H9 (cell line): ENCODE measurements at regions not wholly inside any gene's neighbourhood (a gene's known extent, or its start where the extent isn't known, plus 50 kb on each side); places are given as distances from the start of the nearest gene placed in this dataset.

Source experiments
- DNase-seq: peaks from one replicate; pipeline ENCODE4 v3.0.0-alpha.2; 2017
- H2AFZ ChIP-seq: one replicate; pipeline ENCODE4 v1.6.1; 2013; ENCODE audit warnings: mild to moderate bottlenecking, low read length, control low read depth, moderate library complexity
- H2AK5ac ChIP-seq: 2 replicates; pipeline ENCODE4 v1.6.1; 2013; ENCODE audit warnings: low read length, control low read depth, mixed read lengths; ENCODE audit not compliant: insufficient read length
- H2BK120ac ChIP-seq: one replicate; pipeline ENCODE4 v1.6.1; 2013; ENCODE audit warnings: low read depth, mild to moderate bottlenecking, low read length, control low read depth, inconsistent platforms; ENCODE audit not compliant: poor library complexity, severe bottlenecking
- H2BK12ac ChIP-seq: 2 replicates; pipeline ENCODE4 v1.6.1; 2013; ENCODE audit warnings: low read length, control low read depth, mixed read lengths, low read depth; ENCODE audit not compliant: insufficient read length
- H2BK15ac ChIP-seq: 2 replicates; pipeline ENCODE4 v1.6.1; 2013; ENCODE audit warnings: low read depth, low read length, control low read depth
- H2BK20ac ChIP-seq: one replicate; pipeline ENCODE4 v1.6.1; 2013; ENCODE audit warnings: low read depth, mild to moderate bottlenecking, low read length, control low read depth, inconsistent platforms; ENCODE audit not compliant: poor library complexity, severe bottlenecking
- H2BK5ac ChIP-seq: 2 replicates; pipeline ENCODE4 v1.6.1; 2013; ENCODE audit warnings: low read length, control low read depth, mixed read lengths; ENCODE audit not compliant: insufficient read length
- H3K14ac ChIP-seq: 2 replicates; pipeline ENCODE4 v1.6.1; 2013; ENCODE audit warnings: low read length, control low read depth; ENCODE audit not compliant: insufficient read depth
- H3K18ac ChIP-seq: 2 replicates; pipeline ENCODE4 v1.6.1; 2013; ENCODE audit warnings: low read depth, mild to moderate bottlenecking, mixed read lengths, low read length, control low read depth; ENCODE audit not compliant: insufficient read length
- H3K23ac ChIP-seq: 2 replicates; pipeline ENCODE4 v1.6.1; 2013; ENCODE audit warnings: low read length, control low read depth, mixed read lengths, low read depth; ENCODE audit not compliant: insufficient read length
- H3K23me2 ChIP-seq: 2 replicates; pipeline ENCODE4 v1.6.1; 2013; ENCODE audit warnings: low read depth, mild to moderate bottlenecking, mixed read lengths, low read length, control low read depth; ENCODE audit not compliant: insufficient read length, poor library complexity, severe bottlenecking
- H3K27ac ChIP-seq: 2 replicates; pipeline ENCODE4 v1.5.1; 2013; ENCODE audit warnings: low read length, control low read depth, mixed read lengths, low read depth; ENCODE audit not compliant: insufficient read length
- H3K27me3 ChIP-seq: 2 replicates; pipeline ENCODE4 v1.6.1; 2013; ENCODE audit warnings: low read length, control low read depth, inconsistent platforms; ENCODE audit not compliant: insufficient read depth
- H3K4ac ChIP-seq: 2 replicates; pipeline ENCODE4 v1.6.1; 2013; ENCODE audit warnings: low read depth, mild to moderate bottlenecking, control low read depth, inconsistent platforms, low read length, moderate library complexity
- H3K4me1 ChIP-seq: 2 replicates; pipeline ENCODE4 v1.6.1; 2013; ENCODE audit warnings: low read length, control low read depth, inconsistent platforms; ENCODE audit not compliant: insufficient read depth
- H3K4me2 ChIP-seq: 2 replicates; pipeline ENCODE4 v1.6.1; 2013; ENCODE audit warnings: low read length, control low read depth, mixed read lengths; ENCODE audit not compliant: insufficient read length, insufficient read depth
- H3K56ac ChIP-seq: 2 replicates; pipeline ENCODE4 v1.6.1; 2013; ENCODE audit warnings: low read depth, mild to moderate bottlenecking, mixed read lengths, low read length, control low read depth; ENCODE audit not compliant: insufficient read length
- H3K79me1 ChIP-seq: 2 replicates; pipeline ENCODE4 v1.6.1; 2013; ENCODE audit warnings: low read depth, mild to moderate bottlenecking, moderate library complexity, low read length, control low read depth, inconsistent platforms; ENCODE audit not compliant: insufficient read depth, poor library complexity, severe bottlenecking
- H3K79me2 ChIP-seq: 2 replicates; pipeline ENCODE4 v1.6.1; 2013; ENCODE audit warnings: low read length, control low read depth, inconsistent platforms; ENCODE audit not compliant: insufficient read depth
- H3K9ac ChIP-seq: 2 replicates; pipeline ENCODE4 v1.6.1; 2013; ENCODE audit warnings: low read length, control low read depth, mixed read lengths; ENCODE audit not compliant: insufficient read length; ENCODE audit errors: extremely low read depth
- H3K9me3 ChIP-seq: one replicate; pipeline ENCODE4 v1.6.1; 2013; ENCODE audit warnings: low read depth, low read length, inconsistent platforms; ENCODE audit not compliant: control insufficient read depth
- H3T11ph ChIP-seq: one replicate; pipeline ENCODE4 v1.6.1; 2013; ENCODE audit warnings: mild to moderate bottlenecking, low read length, control low read depth, inconsistent platforms
- H4K20me1 ChIP-seq: one replicate; pipeline ENCODE4 v1.6.1; 2013; ENCODE audit not compliant: control insufficient read depth, insufficient read length, insufficient read depth
- H4K5ac ChIP-seq: 2 replicates; pipeline ENCODE4 v1.6.1; 2013; ENCODE audit warnings: low read depth, mild to moderate bottlenecking, mixed read lengths, low read length, control low read depth; ENCODE audit not compliant: insufficient read length
- H4K8ac ChIP-seq: replicated peaks from 2 replicates; pipeline ENCODE4 v1.6.1; 2013; ENCODE audit warnings: low read length, control low read depth, mixed read lengths, low read depth; ENCODE audit not compliant: insufficient read length
- H4K91ac ChIP-seq: 2 replicates; pipeline ENCODE4 v1.6.1; 2013; ENCODE audit warnings: low read depth, mild to moderate bottlenecking, moderate library complexity, mixed read lengths, low read length, control low read depth; ENCODE audit not compliant: insufficient read length
- H3K27ac Mint-ChIP-seq, 3 experiments: 2 replicates in 2 of 3; 3 replicates in 1 of 3; pipeline ENCODE4 v1.8.0; 2020 to 2021; ENCODE audit warnings: mixed read lengths in 3 of 3, mild to moderate bottlenecking in 1 of 3, moderate library complexity in 1 of 3
- H3K27me3 Mint-ChIP-seq: 2 replicates; pipeline ENCODE4 v1.8.0; 2021; ENCODE audit warnings: low read depth, mild to moderate bottlenecking, moderate library complexity, mixed read lengths
- H3K36me3 Mint-ChIP-seq, 3 experiments: 2 replicates in 2 of 3; 3 replicates in 1 of 3; pipeline ENCODE4 v1.8.0; 2020 to 2021; ENCODE audit warnings: low read depth in 3 of 3, mixed read lengths in 3 of 3; ENCODE audit not compliant: insufficient read depth in 1 of 3
- H3K4me1 Mint-ChIP-seq, 2 experiments: 2 replicates each; pipeline ENCODE4 v1.8.0; 2020; ENCODE audit warnings: mixed read lengths in 2 of 2
- H3K4me3 Mint-ChIP-seq, 2 experiments: 2 replicates in 1 of 2; 3 replicates in 1 of 2; pipeline ENCODE4 v1.8.0; 2020 to 2021; ENCODE audit warnings: mild to moderate bottlenecking in 2 of 2, mixed read lengths in 2 of 2, moderate library complexity in 1 of 2
- H3K9me3 Mint-ChIP-seq, 2 experiments: 2 replicates in 1 of 2; 3 replicates in 1 of 2; pipeline ENCODE4 v1.8.0; 2020; ENCODE audit warnings: mild to moderate bottlenecking in 2 of 2, mixed read lengths in 2 of 2, moderate library complexity in 1 of 2
- CTCF ChIP-seq: fragments of 200-600 bp; sonication (generic); conservative IDR thresholded peaks from 3 replicates; pipeline ENCODE4 v1.8.0; 2021; ENCODE audit warnings: antibody characterized with exemption, mild to moderate bottlenecking
- WGBS: extraction: QIAGEN DNeasy Blood & Tissue Kit; methylation state at CpG from one replicate; pipeline ENCODE4 v1.1.7; 2013; ENCODE audit warnings: missing lambda C conversion rate, low lambda C conversion rate, mixed read lengths; ENCODE audit not compliant: insufficient read length; ENCODE audit errors: extremely low coverage; 5-methylcytosine and 5-hydroxymethylcytosine counted together

GRCh38 chr6:169997930-169998218 lies 246.5 kb downstream of the ERMARD start:
- Histone ChIP-seq H4K8ac (no peak overlapping the region), H3K4me1 (no peaks in the 10 kb centered on the region; the same call in 1 of the 2 replicates), H2AK5ac (no peak overlapping the region), H2BK5ac (no peak overlapping the region), H3K14ac (no peak overlapping the region), H3K27ac (no peak overlapping the region), H3K23ac (no peak overlapping the region), H2BK15ac (no peak overlapping the region), H4K20me1 (no peaks in the 10 kb centered on the region), H3K56ac (no peak overlapping the region), H3K4ac (no peak overlapping the region), H4K5ac (no peak overlapping the region), H3T11ph (no peak overlapping the region), H3K4me2 (no peak overlapping the region), H3K27me3 (no peaks in the 10 kb centered on the region), H3K9me3 (peaks cover 7% of the 10 kb centered on the region), H3K9ac (no peak overlapping the region), H3K23me2 (no peaks in the 10 kb centered on the region), H3K18ac (no peak overlapping the region), H2BK120ac (no peak overlapping the region), H3K79me2 (no peaks in the 10 kb centered on the region), H3K79me1 (no peaks in the 10 kb centered on the region), H4K91ac (no peak overlapping the region), H2BK12ac (no peak overlapping the region), H2AFZ (no peak overlapping the region), H2BK20ac (no peak overlapping the region)
- peak; percentile 11 for DNase-seq
- H3K27me3 Mint-ChIP-seq: peaks cover 10% of the 10 kb centered on the region
- peaks cover 24 to 37% of the 10 kb centered on the region in 2 experiments for H3K9me3 Mint-ChIP-seq
- no peak for TF ChIP-seq CTCF
- peaks cover 18 to 25% (median 25%) of the 10 kb centered on the region in 3 experiments for H3K36me3 Mint-ChIP-seq
- no peak overlapping the region for H3K4me3 Mint-ChIP-seq
- no CpG with 5 or more reads among the region's 7 CpGs for WGBS
- H3K4me1 Mint-ChIP-seq: peaks cover 11 to 16% of the 10 kb centered on the region in 2 experiments
- H3K27ac Mint-ChIP-seq: no peak overlapping the region
